Coronary artery (tissue), 2 donors: ENCODE measurements at regions not wholly inside any gene's neighbourhood (a gene's known extent, or its start where the extent isn't known, plus 50 kb on each side); places are given as distances from the start of the nearest gene placed in this dataset.

Source experiments
- DNase-seq: peaks from one replicate; pipeline ENCODE4 v3.0.0-alpha.2; 2017; ENCODE audit warnings: low spot score
- H3K27ac ChIP-seq, 2 donors: fragments of 200-600 bp; sonication (generic); one replicate each; pipeline ENCODE4 v1.5.1; 2016 to 2019
- H3K4me3 ChIP-seq: fragments of 200-600 bp; sonication (generic); 2 replicates; pipeline ENCODE4 v1.5.1; 2016; ENCODE audit warnings: mild to moderate bottlenecking, moderate library complexity
- CTCF ChIP-seq: fragments of 200-600 bp; sonication (generic); IDR thresholded peaks from one replicate; pipeline ENCODE4 v1.5.1; 2019; ENCODE audit warnings: antibody characterized with exemption

GRCh38 chr15:39226169-39226937 lies 354.5 kb upstream of the THBS1 start:
- Histone ChIP-seq H3K27ac (no peak overlapping the region), H3K4me3 (no peak overlapping the region)
- TF ChIP-seq CTCF: no peak
- DNase-seq: no peak

- TF ChIP-seq CTCF: no peak
- Histone ChIP-seq H3K4me3 (no peak overlapping the region), H3K27ac (no peak overlapping the region)
- no peak for DNase-seq
Measured at GRCh38 chr15:39227001-39227400, 353.9 kb upstream of the THBS1 start.

- H3K4me3 ChIP-seq: no peak overlapping the region
- DNase-seq: no peak
- no peak overlapping the region for H3K27ac ChIP-seq
- no peak for TF ChIP-seq CTCF
Measured at GRCh38 chr15:39228889-39229288, 352.0 kb upstream of the THBS1 start.

- no peak overlapping the region for H3K27ac ChIP-seq
Measured at GRCh38 chr15:39230205-39230907, 350.5 kb upstream of the THBS1 start.

GRCh38 chr15:39230908-39231285 lies 350.0 kb upstream of the THBS1 start:
- H3K27ac ChIP-seq: no peak overlapping the region
- no peak for TF ChIP-seq CTCF
- no peak for DNase-seq
- H3K4me3 ChIP-seq: no peak overlapping the region

More at GRCh38 chr15:39230205-39230907, 350.5 kb upstream of the THBS1 start:
- no peak overlapping the region for H3K4me3 ChIP-seq
- DNase-seq: no peak
- TF ChIP-seq CTCF: no peak

- no peak for TF ChIP-seq CTCF
- no peak for DNase-seq
- H3K4me3 ChIP-seq: no peak overlapping the region
- no peak overlapping the region for H3K27ac ChIP-seq
Measured at GRCh38 chr15:39232512-39232911, 348.4 kb upstream of the THBS1 start.
